ENCODE measurements at regions not wholly inside any gene's neighbourhood (a gene's known extent, or its start where the extent isn't known, plus 50 kb on each side); places are given as distances from the start of the nearest gene placed in this dataset.

GRCh38 chr12:34398706-34399630, 376.7 kb downstream of the ALG10 start:
- DNase-seq = peak; percentile 7
- POLR2A ChIA-PET = no interaction called here

GRCh38 chr12:34399631-34400410, 377.5 kb downstream of the ALG10 start:
- H3K36me3 Mint-ChIP-seq (ENCODE audit: low read depth) = no peaks in the 10 kb centered on the region
- CTCF ChIA-PET = no interaction called here
- no peak overlapping the region for H3K27ac Mint-ChIP-seq
- DNase-seq (peak; percentile 7), ATAC-seq (ENCODE audit: low read depth) (no peak)
- POLR2A ChIA-PET = no interaction called here
- peaks cover 8% of the 10 kb centered on the region for H3K9me3 Mint-ChIP-seq
- intact Hi-C loops (cut with micrococcal nuclease) = no loop called here
- TF ChIP-seq CTCF (IDR thresholded peaks at IDR 0.05) = no peak
- no peak overlapping the region for H3K4me3 Mint-ChIP-seq
- H3K27me3 Mint-ChIP-seq = no peaks in the 10 kb centered on the region
- H3K4me1 Mint-ChIP-seq = no peaks in the 10 kb centered on the region

More at GRCh38 chr12:34398706-34399630, 376.7 kb downstream of the ALG10 start:
- no peak for TF ChIP-seq CTCF (IDR thresholded peaks at IDR 0.05)
- Mint-ChIP-seq H3K4me3 (no peak overlapping the region), H3K36me3 (ENCODE audit: low read depth) (no peaks in the 10 kb centered on the region), H3K4me1 (no peaks in the 10 kb centered on the region), H3K27me3 (no peaks in the 10 kb centered on the region), H3K9me3 (peaks cover 8% of the 10 kb centered on the region), H3K27ac (no peak overlapping the region)
- CTCF ChIA-PET = no interaction called here
- intact Hi-C loops (cut with micrococcal nuclease) = no loop called here
- no peak for ATAC-seq (ENCODE audit: low read depth)

- DNase-seq = peak; percentile 7
- POLR2A ChIA-PET = no interaction called here
- Mint-ChIP-seq H3K4me3 (no peak overlapping the region), H3K27ac (no peak overlapping the region), H3K9me3 (peaks cover 11% of the 10 kb centered on the region), H3K27me3 (no peaks in the 10 kb centered on the region), H3K4me1 (no peaks in the 10 kb centered on the region), H3K36me3 (ENCODE audit: low read depth) (no peaks in the 10 kb centered on the region)
- ATAC-seq (ENCODE audit: low read depth) = no peak
- CTCF ChIA-PET = no interaction called here
- TF ChIP-seq CTCF (IDR thresholded peaks at IDR 0.05) = no peak
- intact Hi-C loops (cut with micrococcal nuclease) = no loop called here
Observed at GRCh38 chr12:34400411-34400881, 378.1 kb downstream of the ALG10 start.

GRCh38 chr12:34400986-34401658, 378.8 kb downstream of the ALG10 start:
- no peaks in the 10 kb centered on the region for H3K4me1 Mint-ChIP-seq

More at GRCh38 chr12:34400986-34401658, 378.8 kb downstream of the ALG10 start:
- ATAC-seq (ENCODE audit: low read depth) (no peak), DNase-seq (peak; percentile 5)
- Mint-ChIP-seq H3K27ac (no peak overlapping the region), H3K4me3 (no peak overlapping the region), H3K27me3 (no peaks in the 10 kb centered on the region), H3K36me3 (ENCODE audit: low read depth) (no peaks in the 10 kb centered on the region), H3K9me3 (peaks cover 11% of the 10 kb centered on the region)
- no peak for TF ChIP-seq CTCF (IDR thresholded peaks at IDR 0.05)
- ChIA-PET POLR2A (no interaction called here), CTCF (no interaction called here)
- intact Hi-C loops (cut with micrococcal nuclease) = no loop called here

Measured in activated B cell treated with CpG ODN at 0.5 μM for 24 hours (primary cell).